Endothelial cell of umbilical vein (primary cell): ENCODE measurements at regions not wholly inside any gene's neighbourhood (a gene's known extent, or its start where the extent isn't known, plus 50 kb on each side); places are given as distances from the start of the nearest gene placed in this dataset.

ENCODE experiments used
- BruUV-seq: library from RNA; stranded (reverse); fragments of 400-500 nt; replicated peaks from 2 replicates; lab custom pipeline; 2021; lab: Mats Ljungman, UMichigan
- CTCF ChIA-PET: fragments of 300-600, 350-600 bp; sonication (Branson Sonifier 250); formaldehyde crosslinking; loops from one replicate; lab custom pipeline; 2021; ENCODE audit warnings: antibody characterized with exemption, inconsistent platforms; lab: Charles Lee
- POLR2A ChIA-PET: fragments of 300-600, 350-600 bp; sonication (Branson Sonifier 250); formaldehyde crosslinking; loops from one replicate; lab custom pipeline; 2021; ENCODE audit warnings: antibody characterized with exemption, inconsistent platforms; lab: Charles Lee
- DNase-seq: peaks from one replicate; pipeline ENCODE4 v3.0.0-alpha.2; 2011; ENCODE audit warnings: low read depth, low spot score
- FAIRE-seq: peaks from 2 replicates; lab custom pipeline; 2011; peaks lifted over from hg19 to GRCh38; lab: Jason Lieb, UNC
- H2AFZ ChIP-seq: 2 replicates; pipeline ENCODE4 v1.6.0; 2012; ENCODE audit warnings: low read depth, low read length, control low read depth, inconsistent platforms
- H3K27ac ChIP-seq: 2 replicates; pipeline ENCODE4 v1.5.1; 2011; ENCODE audit warnings: low read depth, mild to moderate bottlenecking, control low read depth, low read length, moderate library complexity; ENCODE audit not compliant: insufficient read depth
- H3K27me3 ChIP-seq, 2 experiments: 2 replicates each; pipeline versions ENCODE4 v1.6.0 to v1.6.1; 2011; ENCODE audit warnings: low read length in 2 of 2, mixed read lengths in 1 of 2; ENCODE audit not compliant: control insufficient read depth in 2 of 2, insufficient read depth in 2 of 2
- H3K36me3 ChIP-seq, 2 experiments: 2 replicates in 1 of 2; 3 replicates in 1 of 2; pipeline ENCODE4 v1.5.1; 2011; ENCODE audit warnings: low read length in 2 of 2, mild to moderate bottlenecking in 1 of 2, moderate library complexity in 1 of 2; ENCODE audit not compliant: control insufficient read depth in 2 of 2, insufficient read depth in 2 of 2; ENCODE audit errors: extremely low read depth in 1 of 2
- H3K4me1 ChIP-seq: 3 replicates; pipeline ENCODE4 v1.5.1; 2011; ENCODE audit warnings: mild to moderate bottlenecking, low read length; ENCODE audit not compliant: control insufficient read depth, insufficient read depth; ENCODE audit errors: extremely low read depth
- H3K4me2 ChIP-seq: 2 replicates; pipeline ENCODE4 v1.6.1; 2011; ENCODE audit warnings: low read length, control low read depth, mixed read lengths; ENCODE audit not compliant: insufficient read depth
- H3K4me3 ChIP-seq, 3 experiments: fragments of 200-600 bp in 1 of 3; sonication (generic), shearing (Covaris generic) in 1 of 3; replicated peaks in 1 of 3; 2 replicates each; pipeline ENCODE4 v1.5.1; 2011 to 2016; ENCODE audit warnings: control low read depth in 3 of 3, low read length in 3 of 3, mild to moderate bottlenecking in 2 of 3, inconsistent platforms in 1 of 3, low read depth in 1 of 3, moderate library complexity in 1 of 3; ENCODE audit not compliant: insufficient read depth in 1 of 3
- H3K79me2 ChIP-seq: 2 replicates; pipeline ENCODE4 v1.6.0; 2012; ENCODE audit warnings: low read length, inconsistent platforms; ENCODE audit not compliant: control insufficient read depth, insufficient read depth
- H3K9ac ChIP-seq: replicated peaks from 2 replicates; pipeline ENCODE3; 2011; ENCODE audit warnings: low read length, control low read depth; ENCODE audit not compliant: insufficient read depth; ENCODE audit errors: extremely low read depth
- H3K9me1 ChIP-seq: replicated peaks from 3 replicates; pipeline ENCODE4 v1.6.0; 2011; ENCODE audit warnings: mild to moderate bottlenecking, low read length; ENCODE audit not compliant: control insufficient read depth, insufficient read depth; ENCODE audit errors: extremely low read depth
- H3K9me3 ChIP-seq: replicated peaks from 2 replicates; pipeline ENCODE4 v1.5.1; 2012; ENCODE audit warnings: low read length, inconsistent platforms; ENCODE audit not compliant: control insufficient read depth, insufficient read depth
- H4K20me1 ChIP-seq: replicated peaks from 2 replicates; pipeline ENCODE3; 2011; ENCODE audit warnings: mild to moderate bottlenecking, low read length; ENCODE audit not compliant: control insufficient read depth, insufficient read depth; ENCODE audit errors: extremely low read depth
- EZH2 ChIP-seq: IDR thresholded peaks from 2 replicates; pipeline ENCODE4 v1.6.1; 2012; ENCODE audit warnings: borderline replicate concordance, low read depth, mild to moderate bottlenecking, moderate library complexity, low read length, inconsistent platforms; ENCODE audit not compliant: severe bottlenecking
- FOS ChIP-seq: IDR thresholded peaks from 2 replicates; pipeline ENCODE4 v1.6.1; 2011; ENCODE audit warnings: mild to moderate bottlenecking, low read length, moderate library complexity, borderline replicate concordance; ENCODE audit not compliant: insufficient read depth
- GATA2 ChIP-seq: IDR thresholded peaks from 2 replicates; pipeline ENCODE4 v1.7.0; 2011; ENCODE audit warnings: low read depth, mild to moderate bottlenecking, moderate library complexity, mixed read lengths, low read length; ENCODE audit not compliant: insufficient read length, insufficient read depth
- JUN ChIP-seq: IDR thresholded peaks from 2 replicates; pipeline ENCODE4 v1.6.1; 2011; ENCODE audit warnings: borderline replicate concordance, low read depth; ENCODE audit not compliant: insufficient read length, insufficient read depth
- MYC ChIP-seq: IDR thresholded peaks from one replicate; pipeline ENCODE4 v1.6.1; 2011; ENCODE audit warnings: mild to moderate bottlenecking, low read depth, low read length
- POLR2A ChIP-seq: IDR thresholded peaks from 2 replicates; pipeline ENCODE4 v1.6.1; 2012; ENCODE audit warnings: low read depth, mild to moderate bottlenecking, control low read depth, low read length
- POLR2AphosphoS5 ChIP-seq: IDR thresholded peaks from 2 replicates; pipeline ENCODE4 v1.6.1; 2012; ENCODE audit warnings: low read depth, mild to moderate bottlenecking, control low read depth, low read length, moderate library complexity; ENCODE audit not compliant: insufficient read depth
- dilution Hi-C: fragments of 300-500 bp; cut with MboI; formaldehyde crosslinking; loops from one replicate; pipeline ENCODE4 v1.15.0; 2019; ENCODE audit warnings: low sequenced_read_pairs; ENCODE audit not compliant: extremely low pct_ligation_motif_present
- intact Hi-C: fragments of 100-400 bp; cut with micrococcal nuclease; formaldehyde crosslinking; loops from one replicate; pipeline ENCODE4 v1.10.0; 2022
- TF ChIP-seq, protein P1 (sequence below): IDR thresholded peaks from 2 replicates; pipeline ENCODE4 v1.6.1; 2011; ENCODE audit not compliant: insufficient read depth, insufficient read length
- TF ChIP-seq, protein P2 (sequence below), 2 donors: IDR thresholded peaks; 1 replicate in 1 of 2; 2 replicates in 1 of 2; pipeline ENCODE4 v1.5.1; 2011; ENCODE audit warnings: low read length in 2 of 2, mild to moderate bottlenecking in 2 of 2, moderate library complexity in 2 of 2, control low read depth in 1 of 2, inconsistent platforms in 1 of 2, low read depth in 1 of 2; ENCODE audit not compliant: insufficient read depth in 1 of 2; ENCODE audit errors: extremely low read depth in 1 of 2

DNA sequence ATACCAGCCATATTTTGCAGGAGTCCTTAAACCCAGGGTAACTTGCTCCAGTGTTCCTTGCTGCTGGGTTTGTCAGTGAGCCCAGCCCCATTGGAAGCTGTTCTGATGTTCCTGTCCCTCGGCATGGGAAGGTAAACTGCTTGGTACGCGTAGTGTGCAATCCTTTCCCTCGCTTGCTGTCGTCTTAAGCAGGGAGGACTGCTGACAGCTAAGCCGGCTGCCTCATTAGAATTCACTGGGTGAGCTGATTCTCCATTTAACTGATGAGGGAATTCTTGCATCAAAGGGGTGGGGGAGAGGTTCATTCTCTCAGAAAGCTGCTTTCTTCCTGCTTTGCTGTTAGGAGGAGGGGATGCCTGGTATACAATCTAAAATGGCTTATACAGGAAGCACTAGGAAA lies 164.6 kb downstream of the MID1IP1 start:
- H3K9ac ChIP-seq = no peak overlapping the region
- no peaks in the 10 kb centered on the region for H3K9me1 ChIP-seq
- no peaks in the 10 kb centered on the region for H3K4me1 ChIP-seq
- DNase-seq (no peak), FAIRE-seq (no peak)
- CTCF ChIA-PET = no interaction called here
- no peak overlapping the region for H3K4me2 ChIP-seq
- H3K4me3 ChIP-seq = no peak overlapping the region
- POLR2A ChIA-PET = no interaction called here
- no TSS peak for BruUV-seq
- dilution Hi-C loops (no loop called here), intact Hi-C loops (no loop called here)
- H4K20me1 ChIP-seq = no peaks in the 10 kb centered on the region
- TF ChIP-seq POLR2AphosphoS5 (no peak), EZH2 (no peak), GATA2 (no peak), POLR2A (no peak), FOS (no peak), MYC (no peak), JUN (no peak)
- TF ChIP-seq, protein P1, sequence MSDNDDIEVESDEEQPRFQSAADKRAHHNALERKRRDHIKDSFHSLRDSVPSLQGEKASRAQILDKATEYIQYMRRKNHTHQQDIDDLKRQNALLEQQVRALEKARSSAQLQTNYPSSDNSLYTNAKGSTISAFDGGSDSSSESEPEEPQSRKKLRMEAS = no peak
- TF ChIP-seq, protein P2, sequence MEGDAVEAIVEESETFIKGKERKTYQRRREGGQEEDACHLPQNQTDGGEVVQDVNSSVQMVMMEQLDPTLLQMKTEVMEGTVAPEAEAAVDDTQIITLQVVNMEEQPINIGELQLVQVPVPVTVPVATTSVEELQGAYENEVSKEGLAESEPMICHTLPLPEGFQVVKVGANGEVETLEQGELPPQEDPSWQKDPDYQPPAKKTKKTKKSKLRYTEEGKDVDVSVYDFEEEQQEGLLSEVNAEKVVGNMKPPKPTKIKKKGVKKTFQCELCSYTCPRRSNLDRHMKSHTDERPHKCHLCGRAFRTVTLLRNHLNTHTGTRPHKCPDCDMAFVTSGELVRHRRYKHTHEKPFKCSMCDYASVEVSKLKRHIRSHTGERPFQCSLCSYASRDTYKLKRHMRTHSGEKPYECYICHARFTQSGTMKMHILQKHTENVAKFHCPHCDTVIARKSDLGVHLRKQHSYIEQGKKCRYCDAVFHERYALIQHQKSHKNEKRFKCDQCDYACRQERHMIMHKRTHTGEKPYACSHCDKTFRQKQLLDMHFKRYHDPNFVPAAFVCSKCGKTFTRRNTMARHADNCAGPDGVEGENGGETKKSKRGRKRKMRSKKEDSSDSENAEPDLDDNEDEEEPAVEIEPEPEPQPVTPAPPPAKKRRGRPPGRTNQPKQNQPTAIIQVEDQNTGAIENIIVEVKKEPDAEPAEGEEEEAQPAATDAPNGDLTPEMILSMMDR (IDR thresholded peaks at IDR 0.05; ENCODE audit: extremely low read depth in 1 of 2, insufficient read depth in 1 of 2, low read depth in 1 of 2, low read length in 2 of 2) = no peak
- H3K9me3 ChIP-seq = no peaks in the 10 kb centered on the region
- H3K27me3 ChIP-seq = no peaks in the 10 kb centered on the region
- no peak overlapping the region for H2AFZ ChIP-seq
- no peak overlapping the region for H3K27ac ChIP-seq
- no peaks in the 10 kb centered on the region for H3K79me2 ChIP-seq
- no peaks in the 10 kb centered on the region for H3K36me3 ChIP-seq
